Gastrocnemius medialis (tissue), 4 donors: ENCODE measurements at regions not wholly inside any gene's neighbourhood (a gene's known extent, or its start where the extent isn't known, plus 50 kb on each side); places are given as distances from the start of the nearest gene placed in this dataset.

ENCODE experiments used
- ATAC-seq, 2 donors: fragments of 150-250 bp; one replicate each; pipeline ENCODE4 v1.9.1; 2016
- DNase-seq, 2 donors: peaks; one replicate each; pipeline ENCODE4 v3.0.0-alpha.2; 2019
- H3K27ac ChIP-seq, 4 donors: fragments of 200-600 bp; sonication (generic); 1 replicate in 1 of 4; 2 replicates in 3 of 4; pipeline ENCODE4 v1.5.1; 2016 to 2018; ENCODE audit warnings: mild to moderate bottlenecking in 2 of 4, moderate library complexity in 1 of 4
- H3K27me3 ChIP-seq, 3 donors: fragments of 200-600 bp; sonication (generic) in 2 of 3; 1 replicate in 1 of 3; 2 replicates in 2 of 3; pipeline versions ENCODE4 v1.5.1 to v1.6.0; 2016 to 2019; ENCODE audit warnings: mild to moderate bottlenecking in 1 of 3, moderate library complexity in 1 of 3
- H3K36me3 ChIP-seq, 2 donors: fragments of 200-600 bp; sonication (generic) in 1 of 2; one replicate each; pipeline ENCODE4 v1.5.1; 2017 to 2018
- H3K4me1 ChIP-seq, 2 donors: fragments of 200-600 bp; sonication (generic) in 1 of 2; one replicate each; pipeline ENCODE4 v1.5.1; 2016 to 2017; ENCODE audit warnings: mild to moderate bottlenecking in 2 of 2
- H3K4me3 ChIP-seq, 4 donors: fragments of 200-600 bp; sonication (generic) in 3 of 4; 1 replicate in 1 of 4; 2 replicates in 3 of 4; pipeline ENCODE4 v1.5.1; 2016 to 2019; ENCODE audit warnings: mild to moderate bottlenecking in 2 of 4
- H3K9me3 ChIP-seq, 3 donors: fragments of 200-600 bp; sonication (generic) in 2 of 3; 1 replicate in 1 of 3; 2 replicates in 2 of 3; pipeline ENCODE4 v1.5.1; 2016 to 2019
- CTCF ChIP-seq, 5 experiments: fragments of 450-650 bp in 3 of 5; fragments of 200-600 bp in 2 of 5; sonication (generic) in 2 of 5; IDR thresholded peaks in 4 of 5; conservative IDR thresholded peaks in 1 of 5; 1 replicate in 4 of 5; 2 replicates in 1 of 5; pipeline ENCODE4 v1.5.1; 2016 to 2019; ENCODE audit warnings: antibody characterized with exemption in 5 of 5, mild to moderate bottlenecking in 3 of 5, moderate library complexity in 3 of 5
- POLR2A ChIP-seq, 2 donors: fragments of 450-650 bp; IDR thresholded peaks; one replicate each; pipeline ENCODE4 v1.6.1; 2017; ENCODE audit warnings: antibody characterized with exemption in 2 of 2, mild to moderate bottlenecking in 2 of 2, moderate library complexity in 2 of 2
- in situ Hi-C, 4 donors: fragments of 200-750 bp; cut with MboI; loops; one replicate each; pipeline versions ENCODE4 v1.15.0 to v1.8.0; 2017; ENCODE audit warnings: low sequenced_read_pairs in 4 of 4
- intact Hi-C: fragments of 100-400 bp; cut with DNase I; formaldehyde crosslinking; loops from one replicate; pipeline ENCODE4 v1.15.1; 2023; ENCODE audit warnings: low total_unique reads

- H3K4me3 ChIP-seq, result no peak overlapping the region
- intact Hi-C loops, result no loop called here
Observed at GRCh38 chr2:4718777-4719176, 973.4 kb upstream of the SOX11 start.

GRCh38 chr2:4725618-4726017, 966.6 kb upstream of the SOX11 start:
- TF ChIP-seq CTCF (IDR thresholded peaks at IDR 0.05 in 4 of 5, conservative IDR thresholded peaks at IDR 0.05 in 1 of 5), result no peak
- no peak for TF ChIP-seq POLR2A (IDR thresholded peaks at IDR 0.05)
- DNase-seq, result no peak
- no peaks in the 10 kb centered on the region for H3K27me3 ChIP-seq
- intact Hi-C loops, result no loop called here
- in situ Hi-C loops, result no loop called here
- ATAC-seq, result no peak
- no peaks in the 10 kb centered on the region for H3K4me1 ChIP-seq
- H3K36me3 ChIP-seq, result no peaks in the 10 kb centered on the region
- no peaks in the 10 kb centered on the region for H3K9me3 ChIP-seq
- no peak overlapping the region for H3K4me3 ChIP-seq
- H3K27ac ChIP-seq, result no peak overlapping the region

More at GRCh38 chr2:4718777-4719176, 973.4 kb upstream of the SOX11 start:
- Histone ChIP-seq H3K9me3 (no peaks in the 10 kb centered on the region), H3K36me3 (no peaks in the 10 kb centered on the region), H3K4me1 (no peaks in the 10 kb centered on the region), H3K27me3 (no peaks in the 10 kb centered on the region), H3K27ac (no peak overlapping the region)
- in situ Hi-C loops, result no loop called here
- TF ChIP-seq POLR2A (IDR thresholded peaks at IDR 0.05), result no peak
- TF ChIP-seq CTCF (IDR thresholded peaks at IDR 0.05 in 4 of 5, conservative IDR thresholded peaks at IDR 0.05 in 1 of 5), result no peak
- DNase-seq (no peak), ATAC-seq (no peak)

GRCh38 chr2:4732560-4732959, 959.6 kb upstream of the SOX11 start:
- in situ Hi-C loops (no loop called here), intact Hi-C loops (no loop called here)
- Histone ChIP-seq H3K4me1 (no peaks in the 10 kb centered on the region), H3K4me3 (no peak overlapping the region), H3K27me3 (no peaks in the 10 kb centered on the region), H3K9me3 (no peaks in the 10 kb centered on the region), H3K36me3 (no peaks in the 10 kb centered on the region), H3K27ac (no peak overlapping the region)
- no peak for ATAC-seq
- TF ChIP-seq CTCF (IDR thresholded peaks at IDR 0.05 in 4 of 5, conservative IDR thresholded peaks at IDR 0.05 in 1 of 5) (no peak), POLR2A (IDR thresholded peaks at IDR 0.05) (no peak)
- DNase-seq, result no peak

- no peaks in the 10 kb centered on the region for H3K27me3 ChIP-seq
- H3K9me3 ChIP-seq, result no peaks in the 10 kb centered on the region
- in situ Hi-C loops, result no loop called here
- TF ChIP-seq POLR2A (IDR thresholded peaks at IDR 0.05) (no peak), CTCF (IDR thresholded peaks at IDR 0.05 in 4 of 5, conservative IDR thresholded peaks at IDR 0.05 in 1 of 5) (no peak)
- no peaks in the 10 kb centered on the region for H3K4me1 ChIP-seq
- no peak overlapping the region for H3K27ac ChIP-seq
- no peaks in the 10 kb centered on the region for H3K36me3 ChIP-seq
- DNase-seq (no peak), ATAC-seq (no peak)
- intact Hi-C loops, result no loop called here
- H3K4me3 ChIP-seq, result no peak overlapping the region
Observed at GRCh38 chr2:4745056-4745991, 946.9 kb upstream of the SOX11 start.
